ENCODE measurements at regions not wholly inside any gene's neighbourhood (a gene's known extent, or its start where the extent isn't known, plus 50 kb on each side); places are given as distances from the start of the nearest gene placed in this dataset.

- TF ChIP-seq CTCF (IDR thresholded peaks at IDR 0.05; ENCODE audit: insufficient read depth, low read length, severe bottlenecking), result no peak
- Histone ChIP-seq H3K27me3 (ENCODE audit: control insufficient read depth, insufficient read depth, low read length) (no peaks in the 10 kb centered on the region), H3K4me3 (ENCODE audit: low read depth, low read length) (no peak overlapping the region), H3K36me3 (ENCODE audit: control insufficient read depth, insufficient read depth, low read length) (no peaks in the 10 kb centered on the region)
- FAIRE-seq, result no peak
- no peak for DNase-seq (ENCODE audit: low read depth)
Observed at GRCh38 chr17:14926073-14926472, 339.1 kb downstream of the PMP22 start.

GRCh38 chr17:14925498-14925897, 339.6 kb downstream of the PMP22 start:
- no peaks in the 10 kb centered on the region for H3K27me3 ChIP-seq (ENCODE audit: control insufficient read depth, insufficient read depth, low read length)
- H3K36me3 ChIP-seq (ENCODE audit: control insufficient read depth, insufficient read depth, low read length), result no peaks in the 10 kb centered on the region
- no peak for FAIRE-seq
- no peak overlapping the region for H3K4me3 ChIP-seq (ENCODE audit: low read depth, low read length)
- TF ChIP-seq CTCF (IDR thresholded peaks at IDR 0.05; ENCODE audit: insufficient read depth, low read length, severe bottlenecking), result no peak
- no peak for DNase-seq (ENCODE audit: low read depth)

GRCh38 chr17:14923981-14924380, 341.1 kb downstream of the PMP22 start:
- H3K27me3 ChIP-seq (ENCODE audit: control insufficient read depth, insufficient read depth, low read length), result no peaks in the 10 kb centered on the region
- TF ChIP-seq CTCF (IDR thresholded peaks at IDR 0.05; ENCODE audit: insufficient read depth, low read length, severe bottlenecking), result no peak
- H3K36me3 ChIP-seq (ENCODE audit: control insufficient read depth, insufficient read depth, low read length), result no peaks in the 10 kb centered on the region
- DNase-seq (ENCODE audit: low read depth), result peak; percentile 59
- FAIRE-seq, result no peak
- H3K4me3 ChIP-seq (ENCODE audit: low read depth, low read length), result no peak overlapping the region

GRCh38 chr17:14922411-14922810, 342.7 kb downstream of the PMP22 start:
- H3K36me3 ChIP-seq (ENCODE audit: control insufficient read depth, insufficient read depth, low read length), result no peaks in the 10 kb centered on the region
- no peak for FAIRE-seq
- no peaks in the 10 kb centered on the region for H3K27me3 ChIP-seq (ENCODE audit: control insufficient read depth, insufficient read depth, low read length)
- TF ChIP-seq CTCF (IDR thresholded peaks at IDR 0.05; ENCODE audit: insufficient read depth, low read length, severe bottlenecking), result no peak
- no peak for DNase-seq (ENCODE audit: low read depth)
- H3K4me3 ChIP-seq (ENCODE audit: low read depth, low read length), result no peak overlapping the region

- no peaks in the 10 kb centered on the region for H3K27me3 ChIP-seq (ENCODE audit: control insufficient read depth, insufficient read depth, low read length)
- no peak for TF ChIP-seq CTCF (IDR thresholded peaks at IDR 0.05; ENCODE audit: insufficient read depth, low read length, severe bottlenecking)
- FAIRE-seq, result no peak
- DNase-seq (ENCODE audit: low read depth), result peak; percentile 10
- H3K36me3 ChIP-seq (ENCODE audit: control insufficient read depth, insufficient read depth, low read length), result no peaks in the 10 kb centered on the region
- H3K4me3 ChIP-seq (ENCODE audit: low read depth, low read length), result no peak overlapping the region
Observed at GRCh38 chr17:14921936-14922335, 343.2 kb downstream of the PMP22 start.

- TF ChIP-seq CTCF (IDR thresholded peaks at IDR 0.05; ENCODE audit: insufficient read depth, low read length, severe bottlenecking), result no peak
- DNase-seq (ENCODE audit: low read depth), result peak; percentile 70
- no peaks in the 10 kb centered on the region for H3K27me3 ChIP-seq (ENCODE audit: control insufficient read depth, insufficient read depth, low read length)
- no peak for FAIRE-seq
- no peaks in the 10 kb centered on the region for H3K36me3 ChIP-seq (ENCODE audit: control insufficient read depth, insufficient read depth, low read length)
- H3K4me3 ChIP-seq (ENCODE audit: low read depth, low read length), result no peak overlapping the region
Observed at GRCh38 chr17:14919631-14920213, 345.4 kb downstream of the PMP22 start.

Measured in bronchial epithelial cell (primary cell).